Stomach (tissue), 4 donors: ENCODE measurements at regions not wholly inside any gene's neighbourhood (a gene's known extent, or its start where the extent isn't known, plus 50 kb on each side); places are given as distances from the start of the nearest gene placed in this dataset.

Experiments used
- EP300 ChIP-seq: sonication (generic); formaldehyde crosslinking; IDR thresholded peaks from one replicate; pipeline ENCODE4 v1.6.1; 2017; ENCODE audit warnings: antibody characterized with exemption
- POLR2A ChIP-seq, 4 donors: fragments of 450-650 bp; IDR thresholded peaks; one replicate each; pipeline ENCODE4 v1.6.1; 2016; ENCODE audit warnings: antibody characterized with exemption in 4 of 4, control low read depth in 2 of 4, mild to moderate bottlenecking in 1 of 4, moderate library complexity in 1 of 4

DNA sequence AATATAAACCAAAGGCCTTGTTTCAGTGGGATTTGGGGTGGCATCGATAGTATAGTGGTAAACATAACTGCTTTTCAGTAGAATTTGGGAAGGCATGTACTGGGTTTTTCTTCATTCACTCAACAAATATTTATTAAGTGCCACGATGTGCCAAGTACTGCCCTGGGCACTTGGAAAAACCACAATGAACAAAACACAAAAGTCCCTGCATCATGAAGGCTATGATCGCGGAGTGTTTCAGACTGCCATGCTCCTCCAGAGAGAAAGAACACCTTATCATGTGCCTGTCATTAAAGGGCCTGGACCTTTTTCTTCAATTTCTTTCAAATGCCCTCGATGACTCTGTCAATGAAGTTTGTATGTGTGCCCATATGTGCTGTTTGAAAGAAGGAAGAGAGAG is 59.2 kb upstream of the CEP85L start:
- TF ChIP-seq POLR2A (IDR thresholded peaks at IDR 0.05): no peak
- TF ChIP-seq EP300: no peak
